ENCODE measurements at regions not wholly inside any gene's neighbourhood (a gene's known extent, or its start where the extent isn't known, plus 50 kb on each side); places are given as distances from the start of the nearest gene placed in this dataset.

DNA sequence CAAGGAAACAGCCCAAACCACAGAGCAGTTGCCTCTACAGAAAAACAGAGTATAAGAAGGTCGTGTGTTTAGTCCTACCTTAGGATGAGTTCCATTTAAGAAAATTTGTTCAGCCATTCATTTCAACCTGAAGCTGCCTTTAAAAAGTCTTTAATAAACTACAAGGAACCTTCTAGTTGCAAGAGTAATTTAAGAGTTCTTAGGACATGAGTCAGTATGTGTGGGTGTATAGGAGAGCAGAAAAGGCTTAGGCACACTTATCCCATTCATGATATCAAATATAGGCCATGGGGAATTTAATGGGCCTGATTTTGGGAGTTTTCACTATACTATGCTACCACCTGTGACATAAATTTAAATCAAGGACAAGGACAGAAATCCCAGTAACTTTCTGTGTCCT, 496.8 kb downstream of the TFEC start:
- TF ChIP-seq, protein P1, sequence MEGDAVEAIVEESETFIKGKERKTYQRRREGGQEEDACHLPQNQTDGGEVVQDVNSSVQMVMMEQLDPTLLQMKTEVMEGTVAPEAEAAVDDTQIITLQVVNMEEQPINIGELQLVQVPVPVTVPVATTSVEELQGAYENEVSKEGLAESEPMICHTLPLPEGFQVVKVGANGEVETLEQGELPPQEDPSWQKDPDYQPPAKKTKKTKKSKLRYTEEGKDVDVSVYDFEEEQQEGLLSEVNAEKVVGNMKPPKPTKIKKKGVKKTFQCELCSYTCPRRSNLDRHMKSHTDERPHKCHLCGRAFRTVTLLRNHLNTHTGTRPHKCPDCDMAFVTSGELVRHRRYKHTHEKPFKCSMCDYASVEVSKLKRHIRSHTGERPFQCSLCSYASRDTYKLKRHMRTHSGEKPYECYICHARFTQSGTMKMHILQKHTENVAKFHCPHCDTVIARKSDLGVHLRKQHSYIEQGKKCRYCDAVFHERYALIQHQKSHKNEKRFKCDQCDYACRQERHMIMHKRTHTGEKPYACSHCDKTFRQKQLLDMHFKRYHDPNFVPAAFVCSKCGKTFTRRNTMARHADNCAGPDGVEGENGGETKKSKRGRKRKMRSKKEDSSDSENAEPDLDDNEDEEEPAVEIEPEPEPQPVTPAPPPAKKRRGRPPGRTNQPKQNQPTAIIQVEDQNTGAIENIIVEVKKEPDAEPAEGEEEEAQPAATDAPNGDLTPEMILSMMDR (IDR thresholded peaks at IDR 0.05; ENCODE audit: low read length): no peak
- TF ChIP-seq EZH2 (optimal IDR thresholded peaks at IDR 0.05; ENCODE audit: low read depth, low read length): no peak
